Epithelial cell of esophagus (primary cell): ENCODE measurements at regions not wholly inside any gene's neighbourhood (a gene's known extent, or its start where the extent isn't known, plus 50 kb on each side); places are given as distances from the start of the nearest gene placed in this dataset.

Experiments
- DNase-seq: peaks from one replicate; pipeline ENCODE4 v3.0.0; 2010; ENCODE audit warnings: low read depth
- H3K4me3 ChIP-seq: 2 replicates; pipeline ENCODE4 v1.5.1; 2011; ENCODE audit warnings: mild to moderate bottlenecking, low read length, control low read depth
- CTCF ChIP-seq: IDR thresholded peaks from 2 replicates; pipeline ENCODE4 v1.5.1; 2011; ENCODE audit warnings: low read depth, mild to moderate bottlenecking, low read length, control low read depth, inconsistent platforms; ENCODE audit not compliant: insufficient read depth; ENCODE audit errors: missing control alignments

- DNase-seq: peak; percentile 62
- TF ChIP-seq CTCF: peak; percentile 72
- H3K4me3 ChIP-seq: no peak overlapping the region
Observed at GRCh38 chr2:137888845-137889244, 75.4 kb upstream of the HNMT start.

DNA sequence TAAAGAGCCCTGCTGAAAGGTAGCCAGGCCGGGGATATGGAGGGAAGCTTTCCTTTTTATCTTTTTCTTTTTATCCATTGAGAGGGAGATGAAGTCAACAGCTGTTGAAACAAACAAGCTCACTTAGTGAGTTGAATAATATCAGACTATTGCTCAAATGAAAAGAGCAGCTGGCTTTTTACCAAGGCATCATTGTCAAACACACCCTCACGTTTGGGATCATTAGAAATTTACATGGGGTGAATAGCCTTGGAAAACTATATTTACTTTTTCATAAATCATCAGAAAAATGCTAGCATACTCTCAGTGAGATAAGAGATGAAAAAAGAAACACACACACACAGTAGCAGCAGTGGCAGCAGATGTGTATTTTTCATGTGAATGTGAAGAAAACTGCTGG is 71.5 kb upstream of the HNMT start:
- TF ChIP-seq CTCF: no peak
- no peak for DNase-seq
- no peak overlapping the region for H3K4me3 ChIP-seq

DNA sequence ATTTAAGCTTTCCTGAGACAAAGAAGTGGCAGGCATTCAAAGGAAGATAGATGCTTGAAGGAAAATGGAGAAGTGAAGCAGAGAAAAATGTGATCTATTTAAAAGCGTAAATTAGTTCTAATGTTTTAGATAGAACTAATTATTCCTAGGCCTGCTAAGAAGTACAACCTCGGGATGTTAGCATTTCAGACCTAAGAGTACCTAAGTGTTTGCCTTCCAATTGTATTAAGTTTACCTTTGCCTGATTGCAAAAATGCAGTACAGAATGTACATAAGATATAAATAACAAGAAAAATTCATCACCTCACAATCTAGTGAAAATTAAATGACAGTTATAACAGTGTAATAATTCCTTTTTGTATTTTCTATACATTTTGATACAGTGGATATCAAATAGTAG is 71.1 kb upstream of the HNMT start:
- no peak for TF ChIP-seq CTCF
- no peak overlapping the region for H3K4me3 ChIP-seq
- DNase-seq: no peak

DNA sequence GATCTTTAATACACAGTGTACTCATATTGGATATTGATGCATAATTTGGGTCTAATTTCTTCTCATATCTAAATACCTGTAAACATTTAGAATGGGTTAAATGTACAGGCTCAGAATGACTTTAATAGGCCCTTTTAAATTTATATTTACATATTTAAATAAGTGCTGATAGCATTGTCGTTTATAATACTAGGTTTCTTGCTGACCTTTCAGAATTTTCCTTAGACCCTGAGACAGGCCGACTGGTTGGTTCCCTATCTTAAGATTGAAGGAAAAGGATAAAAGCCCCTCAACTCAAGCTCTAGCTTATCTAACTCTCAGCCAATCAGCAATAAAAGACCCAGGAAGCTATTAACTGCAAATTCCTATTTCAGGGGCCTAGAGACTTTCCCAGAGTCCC is 67.8 kb upstream of the HNMT start:
- H3K4me3 ChIP-seq: no peak overlapping the region
- TF ChIP-seq CTCF: no peak
- DNase-seq: no peak

DNA sequence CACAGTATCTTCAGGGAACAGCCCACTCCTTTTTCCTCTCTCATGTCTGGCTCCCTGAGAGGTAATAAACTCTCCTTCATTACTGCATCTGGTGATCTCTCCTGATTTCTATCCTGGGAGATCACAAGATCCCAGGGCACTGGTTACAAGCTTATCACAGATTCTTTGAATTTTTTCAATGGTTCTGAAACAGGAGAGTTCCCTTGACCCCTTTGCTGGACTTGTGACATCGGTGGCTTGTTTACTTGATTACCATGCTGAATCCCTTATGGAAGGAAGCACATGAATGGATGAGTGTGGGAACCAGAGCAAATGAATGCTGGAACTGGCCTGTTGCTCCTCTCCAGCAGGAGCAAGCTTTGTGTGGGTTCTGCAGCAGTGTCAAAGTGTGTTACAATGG is 67.2 kb upstream of the HNMT start:
- no peak overlapping the region for H3K4me3 ChIP-seq
- no peak for TF ChIP-seq CTCF
- DNase-seq: no peak

DNA sequence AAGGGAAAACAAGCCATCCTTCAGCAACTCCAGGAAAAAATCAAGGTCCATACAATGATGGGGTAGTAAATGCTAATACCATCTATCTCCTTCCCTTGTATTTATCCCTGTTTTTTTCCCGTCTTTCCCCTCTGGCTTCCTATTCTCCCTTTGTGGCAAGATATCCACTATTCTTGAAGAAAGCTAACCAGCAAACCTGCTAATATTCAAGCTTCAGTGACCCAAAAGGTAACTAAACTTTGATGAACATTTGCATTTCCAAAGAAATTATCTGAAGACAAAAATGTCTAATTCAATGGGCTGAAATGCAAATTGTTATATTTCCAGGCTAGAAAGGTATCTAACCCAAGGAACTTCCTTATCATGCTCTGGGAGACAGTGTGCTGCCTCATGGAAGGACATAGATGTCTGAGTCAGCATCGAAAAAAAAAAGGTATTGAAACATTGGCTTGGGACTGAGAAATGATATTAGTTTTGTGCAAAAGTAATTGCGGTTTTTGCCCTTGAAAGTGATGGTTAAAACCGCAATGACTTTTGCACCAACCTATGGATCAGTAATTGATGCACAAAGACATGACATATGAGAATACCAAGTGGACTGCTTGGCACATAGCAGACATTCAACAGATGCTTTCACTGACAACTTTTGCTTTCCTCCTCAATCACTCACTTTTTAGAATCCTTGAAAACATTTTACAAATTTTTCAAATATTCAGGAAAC is 63.7 kb upstream of the HNMT start:
- TF ChIP-seq CTCF: no peak
- DNase-seq: no peak
- no peak overlapping the region for H3K4me3 ChIP-seq

DNA sequence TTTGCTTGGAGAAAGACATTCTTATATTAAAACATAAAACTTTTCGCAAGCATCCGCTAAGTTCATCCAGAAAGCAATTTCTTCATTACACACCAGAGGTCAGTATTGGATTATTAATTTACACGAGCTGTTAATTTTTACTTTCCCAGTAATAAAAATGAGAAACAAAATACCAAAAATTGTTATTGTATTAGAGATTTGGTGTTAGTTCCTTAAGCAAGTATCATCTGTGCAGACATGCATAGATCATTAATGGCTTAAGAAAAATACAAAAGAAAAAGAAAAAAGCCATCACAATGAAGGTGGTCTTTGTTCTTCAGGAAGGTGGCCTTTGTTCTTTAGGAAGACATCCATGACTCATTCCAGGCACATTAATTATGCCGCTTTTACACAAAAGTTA is 53.6 kb upstream of the HNMT start:
- peak; percentile 37 for TF ChIP-seq CTCF
- DNase-seq: peak; percentile 24

More for the DNA sequence above, 53.6 kb upstream of the HNMT start:
- no peak overlapping the region for H3K4me3 ChIP-seq
